ENCODE measurements at regions not wholly inside any gene's neighbourhood (a gene's known extent, or its start where the extent isn't known, plus 50 kb on each side); places are given as distances from the start of the nearest gene placed in this dataset.
"Not testable (repeated sequence)": the region's sequence is repeated elsewhere in the genome, so short reads cannot be mapped to it uniquely, and the experiment has no call there.

DNA sequence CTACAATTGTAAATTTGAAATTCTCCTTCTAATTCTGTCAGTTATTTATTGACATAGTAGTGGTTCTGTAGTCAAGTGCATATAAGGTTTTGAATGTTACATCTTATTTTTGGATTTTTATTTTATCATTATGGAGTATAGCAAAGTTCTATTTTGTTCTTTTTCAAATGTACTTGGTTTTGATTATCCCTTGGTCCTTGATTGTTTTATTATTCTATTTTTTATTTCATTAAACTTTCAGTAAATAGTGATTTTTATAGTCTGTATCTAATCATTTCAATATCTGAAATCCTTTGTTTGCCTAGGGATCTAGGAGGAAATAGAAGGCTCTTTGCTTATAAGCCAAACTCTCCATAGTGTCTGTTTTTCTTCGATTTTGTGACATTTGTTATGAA lies 87.8 kb downstream of the HFE start:
- no peak for DNase-seq

DNA sequence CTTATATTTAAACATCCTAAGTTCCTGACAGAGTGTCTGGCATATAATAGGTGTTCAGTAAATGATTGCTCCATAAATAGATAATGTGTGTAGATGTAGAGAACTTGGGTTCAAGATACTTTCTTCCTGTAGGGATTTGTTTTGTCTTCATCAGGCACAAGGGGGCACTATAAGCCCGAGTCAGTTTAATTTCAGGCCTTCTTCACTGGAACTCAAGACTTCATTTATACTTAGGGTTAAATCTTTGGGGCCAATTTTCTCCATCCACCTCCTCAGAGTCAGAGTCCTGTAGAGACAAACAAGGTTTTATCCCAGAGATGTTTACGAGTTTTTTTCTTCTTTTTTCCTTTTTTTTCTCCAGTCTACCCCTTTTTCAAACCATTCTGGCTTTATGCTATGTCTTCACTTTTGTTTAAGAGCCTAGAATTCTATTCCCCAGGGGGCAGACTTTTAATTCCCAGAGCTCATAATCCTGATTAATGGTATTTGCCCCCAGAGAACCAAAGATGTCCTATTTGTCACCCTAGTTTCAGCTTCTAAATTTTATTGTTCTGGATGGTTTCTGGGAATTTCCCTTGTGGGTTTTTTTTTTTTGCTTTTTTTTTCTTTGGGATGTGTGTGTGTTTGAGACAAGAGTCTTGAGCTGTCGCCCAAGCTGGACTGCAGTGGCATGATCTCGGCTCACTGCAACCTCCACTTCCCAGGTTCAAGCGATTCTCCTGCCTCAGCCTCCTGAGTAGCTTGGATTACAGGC lies 88.4 kb downstream of the HFE start:
- no peak for DNase-seq

DNA sequence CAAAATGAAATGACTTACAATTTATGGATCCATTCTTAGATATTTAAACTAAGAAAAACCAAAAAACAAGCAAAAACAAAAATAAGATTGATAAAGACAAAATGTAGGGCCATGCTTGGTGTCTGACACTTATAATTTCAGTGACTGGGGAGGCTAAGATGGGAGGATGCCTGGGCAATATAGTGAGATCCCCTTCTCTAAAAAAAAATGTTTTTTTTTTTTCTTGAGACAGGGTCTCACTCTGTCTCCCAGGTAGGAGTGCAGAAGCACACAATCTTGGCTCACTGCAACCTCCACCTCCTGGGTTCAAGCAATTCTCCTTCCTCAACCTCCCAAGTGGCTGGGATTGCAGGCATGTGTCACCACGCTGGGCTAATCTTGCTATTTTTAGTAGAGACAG lies 92.4 kb downstream of the HFE start:
- DNase-seq = no peak

DNA sequence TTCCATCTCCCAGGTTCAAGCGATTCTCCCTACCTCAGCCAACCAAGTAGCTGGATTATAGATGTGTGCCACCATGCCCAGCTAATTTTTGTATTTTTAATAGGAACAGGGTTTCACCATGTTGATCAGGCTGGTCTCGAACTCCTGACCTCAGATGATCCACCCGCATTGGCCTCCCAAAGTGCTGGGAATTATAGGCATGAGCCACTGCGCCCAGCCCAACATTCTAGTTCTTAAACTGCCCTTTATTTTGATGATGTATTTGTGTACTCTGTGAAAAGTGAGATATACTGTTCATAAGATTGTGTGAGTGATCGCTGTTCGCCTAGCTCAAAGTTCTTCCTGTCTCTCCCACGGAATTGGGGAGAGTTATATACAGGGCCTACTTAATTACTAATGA lies 93.1 kb downstream of the HFE start:
- DNase-seq = no peak

DNA sequence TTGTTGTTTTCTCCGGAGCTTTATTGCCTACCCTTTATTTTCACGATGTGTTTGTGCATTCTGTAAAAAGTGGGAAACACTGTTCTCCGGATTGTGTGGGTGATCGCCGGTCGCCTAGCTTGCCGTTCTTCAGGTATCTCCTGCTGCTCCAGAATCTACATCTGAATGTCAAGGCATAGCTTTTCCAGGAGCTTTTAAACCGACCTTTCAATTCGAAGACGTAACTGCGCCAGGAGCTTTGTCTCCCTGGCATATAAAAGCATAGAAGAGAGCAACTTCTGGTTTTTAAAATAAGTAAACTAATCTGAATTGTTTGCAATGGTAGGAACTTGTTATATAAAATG lies 96.0 kb downstream of the HFE start:
- no peak for DNase-seq

DNA sequence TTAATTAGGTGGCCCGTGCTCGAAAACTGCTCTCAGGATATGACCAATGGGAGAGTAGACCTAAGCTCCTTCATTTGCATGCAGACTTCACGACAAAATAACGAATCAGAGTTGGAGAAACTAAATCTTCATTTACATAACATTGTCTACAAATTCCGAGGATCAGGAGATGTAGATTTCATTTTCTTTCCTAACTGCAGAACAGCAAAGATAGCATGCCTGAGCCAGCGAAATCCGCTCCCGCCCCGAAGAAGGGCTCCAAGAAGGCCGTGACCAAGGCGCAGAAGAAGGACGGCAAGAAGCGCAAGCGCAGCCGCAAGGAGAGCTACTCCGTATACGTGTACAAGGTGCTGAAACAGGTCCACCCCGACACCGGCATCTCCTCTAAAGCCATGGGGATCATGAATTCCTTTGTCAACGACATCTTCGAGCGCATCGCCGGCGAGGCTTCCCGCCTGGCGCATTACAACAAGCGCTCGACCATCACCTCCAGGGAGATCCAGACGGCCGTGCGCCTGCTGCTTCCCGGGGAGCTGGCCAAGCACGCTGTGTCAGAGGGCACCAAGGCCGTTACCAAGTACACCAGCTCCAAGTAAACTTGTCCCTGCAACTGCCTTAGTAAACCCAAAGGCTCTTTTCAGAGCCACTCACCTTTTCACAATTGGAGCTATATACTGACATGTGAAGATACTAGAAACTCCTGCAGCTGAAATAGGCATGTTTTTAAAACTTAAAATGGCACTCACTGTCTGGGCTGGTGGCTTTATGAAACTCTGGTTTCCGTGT lies 96.5 kb downstream of the HFE start:
- DNase-seq = peak in 3 of 4 experiments; percentile 21 to 27 (median 23)

DNA sequence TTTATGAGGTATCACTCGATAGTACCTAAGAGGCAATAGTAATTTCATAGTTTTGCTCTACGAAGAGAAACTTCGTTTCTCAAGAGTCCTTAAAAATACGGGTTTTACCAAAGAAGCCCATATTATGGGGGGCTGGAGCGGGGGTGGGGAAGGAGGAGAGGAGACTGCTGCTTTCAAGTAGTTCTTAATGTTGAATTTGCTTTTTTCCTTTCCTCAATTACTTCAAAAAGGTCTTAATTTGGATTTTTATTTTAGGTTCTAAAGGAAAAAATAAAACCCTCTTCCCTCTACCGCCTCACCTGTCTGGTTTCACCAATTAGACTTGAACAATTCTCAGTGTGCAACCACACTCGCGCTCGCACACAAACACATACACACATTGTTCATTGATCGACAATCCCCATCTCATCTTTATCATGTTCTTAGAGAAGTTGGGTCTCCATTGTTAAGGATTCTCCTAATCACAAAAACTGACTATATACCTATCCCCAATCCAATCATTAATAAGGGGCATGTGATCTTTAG lies 97.2 kb downstream of the HFE start:
- DNase-seq = no peak

DNA sequence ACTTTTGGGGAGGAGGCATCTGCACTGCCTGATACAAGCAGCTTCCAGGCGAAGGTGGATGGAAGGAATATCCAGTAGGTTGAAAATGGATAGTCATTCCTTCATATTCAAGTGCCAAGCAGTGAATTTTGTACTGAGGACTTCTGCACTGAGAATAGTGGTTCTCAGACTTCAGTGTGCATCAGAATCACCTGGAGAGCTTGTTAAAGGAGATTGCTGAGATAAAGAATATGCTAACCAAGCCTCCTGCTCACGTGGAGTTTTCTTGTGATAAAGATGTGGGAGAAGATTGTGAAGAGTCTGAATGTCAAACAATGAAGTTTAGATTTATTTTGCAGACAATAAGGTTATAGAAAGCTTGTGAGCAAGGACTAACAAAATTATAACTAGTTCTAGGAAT lies 97.8 kb downstream of the HFE start:
- no peak for DNase-seq

DNA sequence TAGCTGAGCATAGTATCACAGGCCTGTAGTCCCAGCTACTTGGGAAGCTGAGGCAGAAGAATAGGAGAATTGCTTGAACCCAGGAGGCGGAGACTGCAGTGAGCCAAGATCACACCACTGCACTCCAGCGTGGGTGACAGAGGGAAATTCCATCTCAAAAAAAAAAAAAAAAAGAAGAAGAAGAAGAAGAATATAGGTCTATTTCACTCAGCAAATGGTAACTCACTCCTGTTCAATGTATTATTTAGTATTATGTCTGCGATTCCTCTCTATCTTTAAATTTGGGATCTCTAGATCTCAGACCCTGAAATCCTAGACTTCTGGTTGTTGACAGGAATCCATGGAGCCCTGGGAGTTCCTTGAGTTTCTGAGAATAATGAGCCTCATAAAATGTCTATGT lies 98.6 kb downstream of the HFE start:
- DNase-seq = no peak

DNA sequence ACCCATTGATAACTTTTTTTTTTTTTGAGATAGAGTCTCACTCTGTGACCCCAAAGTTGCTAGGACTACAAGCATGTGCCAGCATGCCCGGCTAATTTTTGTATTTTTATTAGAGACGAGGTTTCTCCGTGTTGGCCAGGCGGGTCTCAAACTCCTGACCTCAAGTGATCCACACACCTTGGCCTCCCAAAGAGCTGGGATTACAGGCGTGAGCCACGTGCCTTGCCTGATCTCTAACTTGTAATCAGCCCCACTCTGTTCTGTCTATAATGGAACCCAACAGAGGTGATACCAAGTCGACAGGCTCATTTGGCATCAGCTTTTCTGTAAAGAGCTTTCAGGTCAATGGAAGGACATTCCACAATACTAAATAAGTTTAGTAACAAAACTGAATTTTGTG lies 99.4 kb downstream of the HFE start:
- no peak for DNase-seq

DNA sequence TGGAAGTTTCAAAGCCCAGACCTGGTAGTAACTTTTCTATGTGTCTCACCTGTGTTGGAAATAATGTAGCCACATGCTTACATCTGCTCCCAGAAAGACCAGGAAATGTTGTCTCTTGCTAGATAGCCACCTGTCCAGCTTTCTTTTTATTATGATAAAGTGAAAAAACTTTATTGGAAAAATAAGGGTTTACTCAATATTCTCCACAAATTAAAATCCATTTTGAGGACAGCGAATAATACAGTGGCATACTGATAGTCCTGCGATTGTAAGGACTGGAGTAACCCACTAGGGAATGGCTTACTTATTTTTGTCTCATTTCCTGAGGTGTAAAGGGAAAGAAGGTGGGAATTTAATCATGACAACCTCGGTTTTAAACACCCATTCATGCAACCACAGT lies 100.1 kb downstream of the HFE start:
- no peak for DNase-seq

DNA sequence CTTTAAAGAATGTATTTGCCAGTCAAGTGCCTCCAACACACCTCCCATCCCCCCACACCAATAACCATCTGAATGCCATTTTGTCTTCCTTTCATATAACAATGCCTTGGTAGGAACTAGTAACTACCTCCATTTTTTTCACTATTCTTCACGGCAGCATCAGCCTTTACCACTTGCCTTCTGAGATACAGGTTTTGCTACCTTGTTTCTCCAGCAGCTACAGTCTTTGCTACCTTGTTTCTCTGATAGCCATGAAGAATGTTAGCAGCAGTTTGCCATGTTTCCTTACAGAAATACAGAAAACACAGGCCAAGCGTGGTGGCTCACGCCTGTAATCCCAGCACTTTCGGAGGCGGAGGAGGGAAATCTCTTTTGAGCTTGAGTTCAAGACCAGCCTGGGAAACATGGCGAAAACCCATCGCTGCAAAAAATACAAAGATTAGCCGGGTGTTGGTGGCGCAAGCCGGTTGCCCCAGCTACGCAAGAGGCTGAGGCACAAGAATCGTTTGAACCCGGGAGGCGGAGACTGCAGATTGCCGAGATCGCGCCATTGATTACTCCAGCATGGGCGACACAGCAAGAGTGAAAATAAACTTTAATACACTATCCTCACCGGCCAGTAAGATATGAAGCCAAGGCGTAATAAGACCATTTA lies 100.9 kb downstream of the HFE start:
- no peak for DNase-seq

DNA sequence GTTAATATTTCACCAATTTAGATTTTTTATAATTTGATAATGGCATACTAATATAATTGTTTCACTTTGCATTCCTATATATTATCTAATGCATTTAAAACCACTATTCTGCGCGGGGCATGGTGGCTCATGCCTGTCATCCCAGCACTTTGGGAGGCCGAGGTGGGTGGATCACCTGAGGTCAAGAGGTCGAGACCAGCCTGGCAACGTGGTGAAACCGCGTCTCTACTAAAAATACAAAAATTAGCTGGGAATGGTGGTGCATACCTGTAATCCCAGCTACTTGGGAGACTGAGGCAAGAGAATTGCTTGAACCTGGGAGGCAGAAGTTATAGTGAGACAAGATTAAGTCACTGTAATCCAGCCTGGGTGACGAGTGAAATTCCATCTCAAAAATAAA lies 104.3 kb downstream of the HFE start:
- DNase-seq = not testable (repeated sequence)

DNA sequence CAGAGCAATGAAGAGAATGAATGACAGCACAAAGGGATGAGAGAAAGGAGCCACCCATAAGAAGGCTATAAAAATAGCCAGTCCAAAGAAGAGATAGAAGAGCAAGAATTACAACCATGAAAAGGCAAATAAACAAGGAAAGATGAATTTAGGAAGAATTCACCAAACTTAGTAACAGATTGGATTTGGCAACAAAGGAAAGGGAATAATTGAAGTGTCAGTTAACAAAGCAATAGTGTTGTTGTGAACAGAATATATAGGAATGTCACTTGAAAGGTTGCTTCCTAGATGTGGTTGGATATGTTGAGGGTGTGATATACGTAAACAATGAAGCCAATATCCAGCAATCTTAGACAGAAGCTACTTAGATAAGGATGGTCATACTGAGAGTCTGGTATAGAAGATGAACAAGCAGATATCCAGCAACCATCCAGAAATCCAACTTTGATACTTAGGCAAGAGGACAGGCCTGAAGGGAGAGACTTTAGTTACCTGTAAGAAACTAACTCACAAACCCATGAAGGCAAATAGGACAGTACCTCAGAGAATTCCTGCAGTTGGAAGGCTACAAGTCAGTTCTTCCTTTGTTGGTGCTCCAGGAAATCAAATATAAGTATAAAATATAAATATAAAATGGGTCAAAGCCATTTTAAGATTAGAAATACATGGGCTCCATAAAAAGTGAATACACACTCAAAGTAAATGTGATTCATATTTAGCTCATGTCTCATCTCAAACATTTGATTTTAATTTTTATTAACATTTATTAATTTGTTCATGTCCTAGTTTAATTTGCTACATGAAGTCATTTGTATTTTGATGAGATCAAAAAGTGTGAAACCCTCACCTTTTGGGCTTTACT lies 106.5 kb downstream of the HFE start:
- no peak for DNase-seq

DNA sequence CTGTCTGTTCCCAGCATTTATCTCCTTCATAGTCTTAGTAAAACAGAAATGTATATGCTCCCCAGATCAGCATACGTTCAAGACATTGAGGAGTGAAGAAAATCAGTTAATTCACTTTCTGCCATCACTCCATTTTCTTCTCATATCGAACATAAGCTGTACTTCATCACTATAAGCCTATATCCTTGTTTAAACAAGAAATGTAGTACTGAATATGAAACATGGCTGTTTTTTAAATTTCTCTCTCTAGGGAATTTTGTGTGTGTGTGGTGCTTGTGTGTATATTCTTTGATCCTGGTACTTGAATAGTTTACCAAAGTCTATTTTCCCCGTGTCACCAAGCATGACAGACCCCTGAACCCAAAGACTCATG lies 107.1 kb downstream of the HFE start:
- DNase-seq = no peak

DNA sequence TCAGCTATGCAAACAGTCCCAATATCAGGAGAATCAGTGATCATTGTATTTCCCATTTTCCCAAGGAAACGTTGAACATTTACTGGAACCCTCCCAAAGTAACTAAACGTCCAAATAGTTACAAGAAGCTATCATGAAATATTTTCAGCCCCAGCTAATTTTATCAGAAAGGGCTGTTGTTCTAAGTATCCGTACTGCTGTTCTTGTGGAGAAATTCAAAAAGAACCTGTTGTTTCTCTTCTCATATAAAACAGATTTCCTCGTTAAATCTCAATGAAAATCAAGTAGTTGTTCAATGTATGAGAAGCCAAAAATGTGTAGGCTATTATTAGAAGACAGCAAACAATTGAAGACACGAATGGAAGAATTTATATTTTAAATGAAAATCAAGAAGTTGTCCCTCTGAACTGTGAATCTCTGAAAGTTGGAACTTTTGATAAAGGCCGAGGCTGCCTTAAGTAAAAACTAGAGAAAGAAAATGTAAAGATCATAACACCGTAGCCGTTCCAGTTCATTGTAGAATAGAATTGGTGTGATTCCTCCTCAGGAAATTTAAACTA lies 107.7 kb downstream of the HFE start:
- DNase-seq = no peak

DNA sequence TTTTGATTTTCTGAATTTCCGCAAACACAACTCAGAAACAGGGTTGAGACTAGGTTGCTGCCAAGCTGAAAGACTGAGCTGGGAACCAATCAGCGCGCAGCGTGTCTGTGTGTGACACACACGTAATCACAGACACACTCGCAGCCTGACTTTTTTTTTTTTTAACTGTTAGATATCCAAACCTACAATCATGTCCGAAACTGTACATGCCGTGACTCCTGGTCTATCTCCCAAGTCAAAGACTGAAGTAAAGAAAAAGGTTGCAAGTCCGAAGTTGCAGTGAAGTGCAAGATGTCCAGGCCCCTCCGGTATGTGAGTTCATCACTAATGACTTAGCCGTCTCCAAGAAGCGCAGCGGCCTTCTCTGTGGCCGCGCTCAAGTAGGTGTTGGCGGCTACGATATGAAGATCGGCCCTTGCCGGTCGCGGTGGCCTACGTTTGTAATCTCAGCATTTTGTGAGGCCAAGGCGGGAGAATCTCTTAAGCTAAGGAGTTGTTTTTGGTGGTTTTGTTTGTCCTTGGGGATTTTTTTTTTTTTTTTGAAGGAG lies 108.2 kb downstream of the HFE start:
- peak; percentile 23 to 82 (median 58) for DNase-seq

DNA sequence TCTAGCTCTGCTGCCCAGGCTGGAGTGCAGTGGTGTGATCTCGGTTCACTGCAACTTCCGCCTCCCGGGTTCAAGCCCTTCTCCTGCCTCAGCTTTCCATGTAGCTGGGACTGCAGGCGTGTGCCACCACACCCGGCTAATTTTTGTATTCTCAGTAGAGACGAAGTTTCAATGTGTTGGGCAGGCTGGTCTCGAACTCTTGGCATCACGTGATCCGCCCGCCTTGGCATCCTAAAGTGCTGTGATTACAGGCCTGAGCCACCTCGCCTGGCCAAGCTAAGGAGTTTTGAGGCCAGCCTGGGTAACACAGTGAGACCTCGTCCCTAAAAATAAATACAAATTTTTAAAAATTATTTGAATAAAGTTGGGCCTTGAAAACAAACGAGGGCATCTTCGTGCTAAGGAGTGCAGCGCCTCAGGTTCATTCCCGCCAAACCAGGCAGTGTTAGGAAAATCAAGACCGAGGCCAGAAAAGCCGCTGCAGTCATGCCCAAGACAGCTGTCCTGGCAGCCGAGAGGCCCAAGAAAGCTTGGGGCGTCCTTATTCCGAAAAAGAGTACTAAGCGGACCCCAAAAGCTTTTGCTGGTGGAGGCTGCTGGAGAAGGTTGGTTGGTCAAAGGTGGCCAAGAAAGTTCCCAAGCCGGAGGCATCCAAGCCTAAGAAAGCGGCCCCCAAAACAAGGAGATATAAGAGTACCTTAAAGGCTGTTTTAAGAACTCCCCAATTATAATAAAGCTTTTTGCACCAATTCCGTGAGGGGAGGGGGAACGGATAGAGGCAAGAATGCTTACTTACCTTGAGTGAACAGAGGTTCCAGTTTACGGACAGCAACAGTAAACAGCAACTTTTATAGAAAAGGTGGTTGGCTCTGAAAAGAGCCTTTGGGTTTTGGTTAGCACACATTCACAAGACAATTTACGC lies 109.0 kb downstream of the HFE start:
- DNase-seq = no peak

DNA sequence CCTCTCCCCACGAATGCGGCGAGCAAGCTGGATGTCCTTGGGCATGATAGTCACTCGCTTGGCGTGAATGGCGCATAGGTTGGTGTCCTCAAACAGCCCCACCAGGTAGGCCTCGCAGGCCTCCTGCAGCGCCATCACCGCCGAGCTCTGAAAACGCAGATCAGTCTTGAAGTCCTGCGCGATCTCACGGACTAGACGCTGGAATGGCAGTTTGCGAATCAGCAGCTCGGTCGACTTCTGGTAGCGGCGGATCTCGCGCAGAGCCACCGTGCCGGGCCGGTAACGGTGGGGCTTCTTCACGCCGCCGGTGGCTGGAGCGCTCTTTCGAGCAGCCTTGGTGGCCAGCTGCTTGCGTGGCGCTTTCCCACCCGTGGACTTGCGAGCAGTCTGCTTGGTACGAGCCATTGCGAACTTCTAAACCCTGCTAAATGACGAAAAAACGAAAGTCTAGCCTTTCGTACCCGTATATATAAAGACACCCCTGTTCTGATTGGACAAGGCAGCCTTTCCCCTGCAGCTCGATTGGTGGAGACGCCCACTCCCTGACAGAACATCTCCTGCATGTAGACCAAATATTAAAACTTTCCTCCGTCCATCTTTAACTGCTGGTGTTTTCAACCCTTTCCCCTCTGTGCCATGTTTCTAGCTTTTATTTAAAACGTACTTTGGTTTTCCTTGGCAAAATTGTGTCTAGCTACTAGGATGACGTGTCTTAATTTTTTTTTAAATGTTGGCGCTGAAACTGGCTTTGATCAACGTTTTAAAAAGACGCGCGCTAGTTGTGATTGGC lies 109.8 kb downstream of the HFE start:
- DNase-seq = peak; percentile 42 to 65 (median 56)

DNA sequence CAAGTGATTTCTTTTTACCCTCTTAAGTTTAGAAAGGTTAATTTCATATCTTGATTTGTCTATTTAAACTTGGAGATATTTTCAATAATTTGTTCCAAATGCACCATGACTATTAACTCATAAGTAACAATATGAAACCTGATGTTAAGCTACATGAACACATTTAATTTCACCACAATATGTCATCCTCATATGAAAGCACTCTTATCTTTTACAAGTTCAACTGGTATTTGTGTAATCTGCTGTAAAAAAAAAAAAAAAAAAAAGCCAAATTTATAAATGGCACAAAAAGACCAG lies 110.4 kb downstream of the HFE start:
- no peak for DNase-seq
